ENCODE measurements at regions not wholly inside any gene's neighbourhood (a gene's known extent, or its start where the extent isn't known, plus 50 kb on each side); places are given as distances from the start of the nearest gene placed in this dataset.

DNA sequence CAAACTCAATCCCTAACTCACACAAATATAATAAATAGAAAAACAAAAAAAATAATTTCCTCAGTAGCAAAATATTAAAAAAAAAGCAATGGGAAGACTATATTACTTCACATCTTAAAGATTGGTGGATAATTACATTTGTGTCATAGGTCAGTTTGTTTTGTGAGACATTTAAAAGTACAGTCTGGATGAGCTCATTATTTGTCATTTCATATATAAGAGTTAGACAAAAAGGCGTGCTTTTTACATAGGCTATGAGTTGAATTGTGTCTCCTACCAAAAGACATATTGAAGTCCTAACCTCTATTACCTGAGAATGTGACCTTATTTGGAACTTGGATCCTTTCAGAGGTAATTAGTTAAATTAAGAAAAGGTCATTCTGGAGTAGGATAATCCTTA, 710.1 kb upstream of the CBLB start:
- DNase-seq: no peak

DNA sequence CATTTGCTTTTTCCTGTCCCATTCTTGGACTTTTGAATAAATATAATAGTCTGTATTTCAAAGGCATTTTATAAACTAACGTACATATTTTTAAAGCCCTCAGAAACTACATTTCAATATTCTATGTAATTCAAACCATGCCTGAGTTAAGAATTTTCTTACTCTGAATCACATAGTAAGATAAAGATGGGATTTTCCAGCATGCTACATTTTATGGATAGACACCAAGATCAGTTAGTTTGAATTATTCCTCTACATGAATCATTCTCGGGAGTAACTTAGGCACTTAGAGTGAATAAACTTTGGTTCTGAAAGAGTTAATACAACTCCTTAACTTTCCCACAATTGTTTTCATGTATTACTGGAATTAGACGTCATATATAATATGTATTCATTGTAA, 713.3 kb upstream of the CBLB start:
- DNase-seq: no peak

DNA sequence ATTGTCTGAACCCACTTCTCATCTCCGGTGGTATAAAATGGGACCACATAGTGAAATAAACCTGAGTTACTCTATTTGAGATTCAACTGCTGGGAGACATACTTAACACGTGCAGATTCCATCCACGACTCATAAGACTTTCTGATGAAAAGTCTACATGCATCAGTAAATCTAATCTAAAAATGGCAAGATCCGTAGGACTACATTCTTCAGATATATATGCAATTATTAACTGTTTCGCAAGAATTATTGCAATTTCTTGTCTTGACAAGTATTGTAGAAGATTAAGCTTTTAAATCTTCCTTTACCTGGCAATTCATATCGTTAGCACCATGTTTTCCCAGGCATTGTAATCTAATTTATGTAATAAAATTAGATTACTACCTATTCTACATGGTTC, 718.7 kb upstream of the CBLB start:
- DNase-seq: no peak

- DNase-seq: no peak
Observed at GRCh38 chr3:106588739-106589138, 719.9 kb upstream of the CBLB start.

DNA sequence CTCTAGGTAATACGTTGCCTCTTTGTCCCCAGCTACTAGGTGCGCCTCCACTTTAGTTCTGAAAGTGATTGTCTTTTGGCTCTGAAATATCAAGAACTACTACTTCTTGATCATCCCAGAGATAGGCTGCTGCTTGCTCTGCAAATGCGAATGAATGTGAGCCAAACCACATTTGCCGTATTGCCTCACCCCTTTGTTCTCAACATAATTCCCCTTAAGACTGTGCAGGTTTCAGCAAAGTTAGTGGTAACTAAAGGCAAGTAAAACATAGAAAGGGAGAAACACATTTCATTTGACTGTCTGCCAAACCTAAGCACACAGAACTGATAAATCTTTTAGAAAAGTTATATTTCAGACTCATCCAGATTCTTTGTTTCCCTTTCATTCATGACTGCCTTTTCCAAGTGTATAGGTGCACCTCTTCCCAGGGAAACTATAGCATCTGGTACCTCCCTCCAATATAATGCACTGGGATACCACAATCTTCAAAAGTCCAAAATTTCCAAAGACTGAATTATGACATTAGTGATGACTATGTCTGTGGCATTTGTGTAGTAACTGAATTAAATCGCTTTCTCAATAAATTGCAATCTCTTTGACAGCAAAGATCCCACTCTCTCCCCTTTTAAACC, 720.6 kb upstream of the CBLB start:
- no peak for DNase-seq

GRCh38 chr3:106590216-106590615, 721.4 kb upstream of the CBLB start:
- DNase-seq: no peak

- DNase-seq: no peak
Observed at GRCh38 chr3:106593381-106593780, 724.6 kb upstream of the CBLB start.

DNA sequence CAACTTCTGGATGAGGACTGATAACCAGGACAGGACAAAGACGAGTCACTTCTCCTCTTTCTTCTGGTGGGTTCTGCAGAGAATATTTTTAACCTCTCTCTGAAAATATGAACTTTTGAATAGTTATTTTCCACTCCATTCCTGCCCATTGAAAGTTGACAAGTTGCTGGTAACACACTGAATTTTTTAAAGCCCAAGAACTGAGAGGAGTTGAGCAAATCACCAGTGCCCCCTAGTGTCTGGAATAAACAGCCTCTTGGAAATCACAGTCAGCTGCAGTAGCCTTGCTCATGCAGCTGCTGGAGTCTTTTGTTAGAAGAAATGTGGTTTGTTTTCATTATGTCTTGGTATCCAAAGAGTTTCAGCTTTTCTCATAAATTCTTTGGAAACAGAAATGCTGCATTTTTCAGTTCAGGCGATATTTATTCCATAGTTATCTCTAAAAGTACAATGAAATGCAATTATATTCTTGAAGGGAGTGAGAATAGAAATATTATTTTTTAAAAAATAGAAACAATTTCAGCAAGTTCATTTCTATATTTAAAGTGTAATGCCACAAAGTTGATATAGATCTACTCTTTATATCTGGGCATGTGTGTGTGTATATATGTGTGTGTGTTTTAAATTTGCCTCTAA, 741.0 kb upstream of the CBLB start:
- peak; percentile 84 for DNase-seq

GRCh38 chr3:106610362-106610959, 741.6 kb upstream of the CBLB start:
- no peak for DNase-seq

- DNase-seq: no peak
Observed at GRCh38 chr3:106611116-106611515, 742.3 kb upstream of the CBLB start.

GRCh38 chr3:106611841-106612240, 743.0 kb upstream of the CBLB start:
- DNase-seq: no peak

GRCh38 chr3:106616556-106616955, 747.7 kb upstream of the CBLB start:
- DNase-seq: no peak

GRCh38 chr3:106617276-106617675, 748.5 kb upstream of the CBLB start:
- DNase-seq: no peak

- no peak for DNase-seq
Observed at GRCh38 chr3:106620646-106621045, 751.8 kb upstream of the CBLB start.

DNA sequence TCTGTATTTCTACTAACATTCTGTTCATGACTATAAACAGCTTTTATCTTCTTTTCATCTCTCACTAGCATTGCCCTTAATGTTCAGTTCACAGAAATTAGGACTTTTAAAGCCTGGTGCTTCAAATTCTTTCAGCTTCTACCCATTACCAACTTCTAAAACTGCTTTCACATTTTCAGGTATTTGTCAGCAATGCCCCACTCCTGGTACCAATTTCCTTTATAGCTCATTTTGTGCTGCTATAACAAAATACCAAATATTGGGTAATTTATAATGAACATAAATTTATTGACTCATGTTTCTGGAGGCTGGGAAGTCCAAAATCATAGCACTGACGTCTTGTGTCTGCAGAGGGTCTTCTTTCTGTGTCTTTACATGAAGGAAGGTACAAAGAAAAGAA, 753.1 kb upstream of the CCDC54 start:
- no peak for DNase-seq

GRCh38 chr3:106628407-106628806, 748.8 kb upstream of the CCDC54 start:
- no peak for DNase-seq

DNA sequence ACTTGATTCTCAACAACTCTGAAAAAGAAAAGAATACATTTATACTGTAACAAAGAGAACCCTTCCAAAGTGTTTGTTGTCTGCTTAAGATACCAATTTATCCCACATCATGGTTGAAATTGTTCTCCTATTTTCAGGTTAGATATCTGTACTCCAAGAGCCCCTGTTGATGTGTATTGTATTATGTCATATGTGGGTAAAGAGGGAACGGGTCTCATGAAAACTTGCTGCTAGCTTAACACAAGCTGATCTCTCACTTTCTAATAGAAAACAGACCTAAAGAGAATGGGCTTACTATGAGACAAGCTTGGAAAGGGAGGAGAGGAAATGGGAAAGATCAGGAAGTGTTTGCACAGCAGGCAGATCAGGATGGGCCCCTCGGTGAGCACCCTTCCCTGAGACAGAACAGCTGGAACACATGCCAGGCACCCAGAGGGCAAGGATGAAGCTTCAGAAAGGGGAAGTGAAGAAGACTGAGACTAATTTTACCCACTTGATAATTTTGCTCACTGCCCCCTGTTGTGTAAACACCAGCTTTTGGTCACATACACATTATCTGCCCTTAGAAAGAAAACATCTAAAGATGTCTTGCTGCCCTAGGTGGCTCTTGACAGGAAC, 747.9 kb upstream of the CCDC54 start:
- no peak for DNase-seq

DNA sequence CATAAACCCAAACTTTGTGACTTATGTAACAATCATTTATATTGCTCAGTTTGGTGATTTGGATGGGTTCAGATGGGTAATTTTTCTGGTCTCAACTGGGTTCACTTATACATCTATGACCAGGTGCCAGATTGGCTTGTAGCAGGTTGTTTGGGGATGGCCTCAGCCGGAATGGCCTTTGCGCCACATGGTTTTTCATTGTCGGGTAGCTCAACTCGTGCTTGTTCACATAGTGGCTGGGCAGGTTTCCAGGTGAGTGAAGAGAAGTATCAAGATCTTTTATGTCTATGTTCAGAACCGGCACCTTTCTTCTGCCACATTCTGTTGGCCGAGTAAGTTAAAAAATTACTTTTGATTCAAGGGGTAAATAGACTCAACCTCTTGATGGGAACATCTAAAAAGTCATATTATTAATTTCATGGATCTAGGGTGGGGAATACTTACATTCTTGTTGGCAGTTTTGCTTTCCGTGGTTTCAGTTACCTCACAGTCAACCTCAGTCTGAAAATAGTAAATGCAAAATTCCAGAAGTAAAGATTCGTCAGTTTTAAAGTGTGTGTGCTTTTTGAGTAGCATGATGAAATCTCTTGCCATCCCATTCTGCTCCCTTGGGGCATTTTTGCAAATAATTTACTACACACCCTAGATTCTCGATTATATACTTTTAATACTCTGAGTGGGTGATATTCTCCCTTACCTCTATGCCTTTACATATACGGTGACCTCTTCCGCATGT, 745.7 kb upstream of the CCDC54 start:
- DNase-seq: no peak

DNA sequence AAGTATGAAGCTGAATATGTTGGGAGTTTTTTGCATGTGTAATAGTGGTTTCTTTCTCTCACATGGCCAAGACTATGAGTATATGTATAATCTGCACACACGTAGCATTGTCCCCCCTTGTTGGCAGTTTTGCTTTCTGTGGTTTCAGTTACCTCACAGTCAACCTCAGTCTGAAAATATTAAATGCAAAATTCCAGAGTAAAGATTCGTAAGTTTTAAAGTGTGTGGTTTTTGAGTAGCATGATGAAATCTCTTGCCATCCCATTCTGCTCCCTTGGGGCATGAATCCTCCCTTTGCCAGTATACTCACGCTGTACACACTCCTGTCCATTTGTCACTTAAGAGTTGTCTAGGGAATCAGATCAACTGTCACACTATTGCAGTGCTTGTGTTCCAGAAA, 742.0 kb upstream of the CCDC54 start:
- DNase-seq: no peak

DNA sequence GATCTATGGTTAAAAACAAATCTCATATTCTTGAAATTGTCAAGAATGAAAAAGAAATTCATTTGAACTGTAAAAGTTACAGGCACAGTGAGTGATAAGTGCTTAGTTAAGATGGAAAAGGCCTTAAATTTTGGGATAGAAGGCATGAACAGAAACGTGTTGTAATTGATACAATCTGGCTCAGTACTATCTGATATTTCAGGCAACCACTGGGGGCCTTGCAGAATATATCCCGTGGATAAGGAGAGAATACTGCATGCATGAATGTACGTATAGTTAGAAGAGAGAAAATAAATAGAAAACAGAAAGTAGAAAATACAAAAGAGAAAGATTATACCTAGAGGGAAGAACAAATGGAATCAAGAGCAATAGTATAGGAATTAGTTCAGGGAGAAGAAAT, 741.4 kb upstream of the CCDC54 start:
- DNase-seq: no peak

GRCh38 chr3:106640353-106640752, 736.9 kb upstream of the CCDC54 start:
- no peak for DNase-seq

- no peak for DNase-seq
Observed at GRCh38 chr3:106642161-106642560, 735.1 kb upstream of the CCDC54 start.

DNA sequence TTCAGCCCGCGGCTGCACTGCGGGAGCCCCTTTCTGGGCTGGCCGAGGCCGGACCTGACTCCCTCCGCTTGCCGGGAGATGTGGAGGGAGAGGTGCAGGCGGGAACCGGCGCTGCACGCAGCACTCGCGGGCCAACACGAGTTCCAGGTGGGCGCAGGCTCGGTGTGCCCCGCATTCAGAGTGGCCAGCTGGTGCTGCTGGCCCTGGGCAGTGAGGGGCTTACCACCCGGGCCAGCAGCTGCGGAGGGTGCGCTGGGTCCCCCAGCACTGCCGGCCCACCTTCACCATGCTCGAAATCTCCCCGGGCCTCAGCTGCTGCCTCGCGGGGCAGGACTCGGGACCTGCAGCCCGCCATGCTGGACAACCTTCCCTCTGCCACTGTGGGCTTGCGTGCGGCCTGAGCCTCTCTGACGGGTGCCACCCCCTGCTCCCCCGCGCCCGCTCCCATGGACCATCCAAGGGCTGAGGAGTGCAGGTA, 733.5 kb upstream of the CCDC54 start:
- no peak for DNase-seq

Data from NCI-H1694 (cell line).